ENCODE measurements at regions not wholly inside any gene's neighbourhood (a gene's known extent, or its start where the extent isn't known, plus 50 kb on each side); places are given as distances from the start of the nearest gene placed in this dataset.
"Not testable (repeated sequence)": the region's sequence is repeated elsewhere in the genome, so short reads cannot be mapped to it uniquely, and the experiment has no call there.

DNA sequence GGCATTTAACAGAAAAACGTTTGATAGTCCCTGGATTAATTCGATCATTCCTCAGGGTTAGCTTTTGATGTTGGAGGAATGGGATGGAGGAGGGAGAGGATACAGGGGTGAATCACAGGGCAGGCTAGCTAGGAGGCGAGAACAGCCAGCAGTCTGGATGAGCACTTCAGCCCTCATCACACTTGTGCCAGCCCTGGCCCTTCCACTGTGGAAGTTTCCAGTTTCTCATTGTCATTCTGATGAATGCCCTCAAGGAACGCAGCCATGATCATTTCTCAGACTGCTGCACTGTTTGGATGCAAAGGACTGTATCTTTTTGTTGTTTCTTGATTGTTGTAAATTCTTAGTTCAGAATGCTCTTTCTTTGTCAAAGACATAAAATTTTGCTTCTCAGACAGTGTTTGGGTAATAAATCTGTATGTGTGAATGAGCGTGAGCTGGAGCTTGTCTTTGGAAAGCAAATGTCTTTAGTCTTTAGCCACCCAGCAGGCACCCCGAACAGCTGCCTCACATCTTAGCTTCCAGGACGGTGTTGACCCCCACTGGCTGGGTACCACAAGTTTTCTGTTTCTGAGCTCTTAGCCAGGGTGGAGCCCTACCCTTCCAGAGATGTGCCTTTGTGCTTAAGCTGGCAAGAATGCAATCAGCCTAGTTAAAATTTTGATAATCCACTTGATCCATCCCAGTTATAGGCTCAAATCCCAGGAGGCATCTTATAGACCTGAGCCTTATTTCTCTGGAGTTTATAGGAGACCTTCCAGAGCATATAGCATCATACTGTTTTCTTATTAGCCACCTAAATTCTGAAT is 121.1 kb downstream of the PDCD6IP start:
- DNase-seq, result no peak

DNA sequence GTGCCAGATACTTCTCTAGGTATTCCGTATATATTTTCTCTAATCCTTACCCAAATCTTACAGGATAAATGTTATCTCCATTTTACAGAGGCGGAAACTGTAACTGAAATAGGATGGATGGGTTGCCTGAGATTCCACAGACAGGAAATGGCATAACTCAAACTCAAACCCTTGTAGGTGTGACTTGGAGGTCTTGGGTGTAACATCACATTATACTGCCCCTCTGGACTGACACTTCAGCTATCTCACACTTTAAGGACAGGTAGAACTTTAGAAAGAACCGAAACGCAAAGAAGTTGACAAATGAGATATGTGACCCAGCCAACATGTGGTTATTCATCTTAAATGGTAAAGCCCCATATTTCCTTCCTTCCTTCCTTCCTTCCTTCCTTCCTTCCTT is 122.1 kb downstream of the PDCD6IP start:
- no peak for DNase-seq

DNA sequence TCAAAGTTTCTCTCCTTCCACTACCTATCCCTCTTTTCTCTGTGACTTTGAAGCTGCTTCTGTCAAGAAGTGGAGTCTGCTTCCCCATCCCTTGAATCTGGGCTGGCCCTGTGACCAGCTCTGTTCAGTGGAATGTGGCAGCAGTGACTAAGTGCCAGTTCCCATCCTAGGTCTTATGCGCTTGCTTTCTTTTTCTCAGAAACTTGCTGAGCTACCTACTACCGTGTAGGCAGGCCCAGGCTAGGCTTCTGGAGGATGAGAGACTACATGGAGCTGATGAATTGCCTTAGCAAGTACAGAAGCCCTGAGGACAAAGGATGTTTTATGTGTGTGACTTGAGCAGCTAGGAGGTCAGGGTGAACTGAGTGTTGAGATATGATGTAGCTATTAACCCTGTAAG is 123.2 kb downstream of the PDCD6IP start:
- DNase-seq, result no peak

DNA sequence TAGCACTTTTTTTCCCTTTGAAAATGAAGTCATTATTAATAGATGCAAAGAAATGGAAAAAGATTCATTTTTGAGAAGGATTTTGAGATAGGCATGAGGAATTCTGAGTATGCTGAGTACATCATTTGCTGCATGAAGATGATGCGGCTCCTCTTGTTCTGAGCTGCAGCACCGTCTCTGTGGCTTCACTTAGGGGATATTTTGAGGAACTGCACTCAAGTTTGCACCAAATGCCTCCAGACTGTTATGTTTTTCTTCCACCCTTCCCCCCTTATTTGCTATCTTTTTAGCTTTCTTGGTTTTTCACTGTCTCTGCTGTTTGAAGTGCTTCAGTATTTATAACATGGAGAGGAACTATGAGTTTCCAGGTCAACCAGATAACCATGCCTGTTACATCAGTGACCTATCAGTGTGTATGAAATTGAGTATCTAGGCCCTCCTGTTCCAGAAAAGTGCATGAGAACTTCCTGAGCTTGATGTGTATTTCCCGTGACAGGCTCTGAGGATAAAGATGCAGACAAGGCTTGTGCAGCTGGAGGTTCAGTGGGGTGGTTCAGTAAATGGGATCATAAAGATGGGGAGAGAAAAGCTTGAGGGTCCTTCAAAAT is 128.7 kb downstream of the PDCD6IP start:
- DNase-seq, result no peak

DNA sequence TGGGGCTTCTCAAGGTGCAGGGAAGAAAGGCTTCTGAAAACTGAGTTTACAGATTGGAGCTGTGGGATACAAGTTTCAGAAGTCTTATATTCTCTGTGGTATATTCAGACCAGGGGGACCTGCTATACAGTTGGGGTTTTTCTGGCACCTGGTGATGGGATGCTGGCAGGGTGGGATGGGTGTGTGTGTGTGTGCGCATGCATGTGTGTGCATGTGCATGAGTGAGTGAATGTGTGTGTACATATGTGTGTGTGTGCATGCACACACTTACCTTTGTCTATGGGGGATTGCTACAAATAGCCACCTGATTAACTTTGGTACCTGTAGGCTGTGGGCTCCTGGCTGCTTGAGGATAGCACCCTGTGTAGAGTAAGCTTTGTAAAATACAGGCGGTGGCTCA is 131.4 kb downstream of the PDCD6IP start:
- DNase-seq, result no peak

DNA sequence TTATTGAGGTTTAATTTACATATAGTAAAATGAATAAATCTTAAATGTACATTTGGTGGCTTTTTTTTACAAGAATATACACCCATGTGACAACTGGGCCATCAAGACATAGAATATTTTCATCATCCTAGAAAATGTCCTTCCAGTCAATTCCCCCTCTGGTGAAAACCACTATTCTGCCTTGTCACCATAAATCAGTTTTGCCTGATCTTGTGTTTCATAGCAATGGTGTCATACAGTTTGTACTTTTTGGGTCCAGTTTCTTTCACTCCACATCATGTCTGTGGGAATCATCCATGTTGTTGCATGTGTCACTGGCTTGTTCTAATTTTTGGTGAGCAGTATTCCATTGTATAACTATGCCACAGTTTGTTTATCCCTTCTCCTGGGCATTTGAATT is 133.1 kb downstream of the PDCD6IP start:
- no peak for DNase-seq

DNA sequence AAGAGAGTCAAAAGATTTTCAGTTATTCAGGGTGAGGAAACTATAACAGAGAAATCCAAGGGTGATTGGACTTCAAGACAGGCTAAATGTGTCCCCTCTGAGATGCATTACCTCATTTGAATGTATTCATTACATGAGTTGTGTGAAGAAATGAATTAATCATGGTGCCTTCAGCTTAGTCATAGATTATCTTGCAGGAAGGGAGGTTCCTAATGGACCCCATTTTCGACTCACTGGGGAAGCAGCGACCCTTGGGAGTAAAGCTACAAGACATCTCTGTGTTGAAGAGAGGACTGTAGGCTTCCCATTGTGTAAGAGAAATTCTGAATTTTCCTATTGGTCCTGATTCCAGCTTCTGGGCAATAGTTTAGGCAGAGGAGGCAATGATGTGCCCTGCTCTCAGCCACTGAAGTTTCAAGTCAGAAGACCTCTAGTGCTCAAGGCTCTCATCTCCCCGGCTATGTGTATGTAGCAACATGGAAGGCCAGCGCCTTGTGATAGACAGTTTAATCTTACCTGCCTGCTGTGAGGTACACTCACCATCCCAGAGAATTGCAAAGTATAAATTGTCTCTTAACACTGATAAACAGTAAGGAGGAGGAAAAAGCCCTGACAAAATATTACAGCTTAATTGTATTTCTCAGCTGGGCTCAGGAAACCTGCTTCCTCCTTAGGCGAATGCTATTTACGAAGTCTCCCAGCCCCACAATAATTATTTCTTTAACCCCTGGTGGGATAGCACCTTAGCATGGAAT is 133.8 kb downstream of the PDCD6IP start:
- no peak for DNase-seq

DNA sequence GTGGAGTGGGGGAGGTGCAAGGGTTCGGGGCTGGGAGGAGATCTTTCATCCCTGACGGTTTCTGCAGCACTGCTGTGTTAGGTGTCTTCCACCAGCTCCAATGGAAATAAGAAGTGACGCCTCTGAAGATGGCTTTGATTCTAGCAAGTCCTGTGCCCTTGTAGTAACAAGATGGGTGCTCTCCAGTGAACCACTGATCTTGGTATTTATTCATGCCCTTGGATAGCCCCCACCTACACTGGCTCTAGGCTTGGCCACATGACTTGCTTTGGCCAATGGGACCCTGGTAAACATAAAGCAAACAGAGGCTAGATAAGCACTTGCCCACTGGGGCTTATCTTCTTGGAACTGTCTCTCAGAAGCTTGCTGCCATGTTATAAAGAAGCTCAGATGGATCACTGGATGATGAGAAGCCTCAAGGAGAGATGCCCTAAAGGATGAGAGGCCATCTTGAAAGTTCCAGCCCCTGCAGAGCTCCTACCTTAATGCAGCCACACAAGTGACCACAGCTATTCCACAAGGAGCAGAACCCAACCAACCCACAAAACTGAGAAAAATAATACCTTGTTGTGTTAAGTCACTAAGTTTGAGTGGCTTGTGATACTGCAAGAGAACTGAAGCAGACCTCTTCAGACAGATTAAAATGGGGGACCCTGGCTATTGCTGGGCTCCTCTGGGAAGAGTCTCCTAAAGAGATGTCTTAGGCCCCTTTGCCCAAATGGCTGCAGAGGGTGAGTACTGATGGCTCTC is 137.9 kb downstream of the PDCD6IP start:
- DNase-seq, result no peak

DNA sequence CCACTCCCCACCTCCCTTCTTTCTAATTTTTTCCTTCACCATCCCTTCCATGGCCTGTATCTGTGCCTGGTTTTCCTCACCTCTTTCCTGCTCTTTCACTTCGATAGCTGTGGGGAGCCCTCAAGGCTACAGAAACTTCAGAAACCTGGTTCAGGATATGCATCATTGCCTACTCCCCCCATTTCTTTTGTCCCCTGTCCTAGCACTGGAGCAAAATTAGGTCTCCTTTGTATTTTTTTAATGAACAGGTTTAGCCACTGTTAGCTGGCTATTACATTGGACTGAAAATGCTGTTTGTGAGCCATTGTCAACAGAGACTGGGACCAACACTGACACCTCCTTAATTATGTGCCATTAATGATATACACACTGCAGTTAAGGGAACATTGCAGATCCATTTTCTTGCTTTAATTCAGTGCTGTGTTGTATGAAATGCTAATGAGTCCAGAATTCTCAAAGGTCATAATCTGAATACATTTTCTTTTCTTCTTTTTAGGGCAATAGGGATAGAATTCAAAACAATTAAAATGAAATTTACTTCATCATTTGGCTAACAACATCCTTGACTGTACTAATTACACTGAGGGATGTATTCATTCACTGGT is 138.6 kb downstream of the PDCD6IP start:
- DNase-seq, result no peak

DNA sequence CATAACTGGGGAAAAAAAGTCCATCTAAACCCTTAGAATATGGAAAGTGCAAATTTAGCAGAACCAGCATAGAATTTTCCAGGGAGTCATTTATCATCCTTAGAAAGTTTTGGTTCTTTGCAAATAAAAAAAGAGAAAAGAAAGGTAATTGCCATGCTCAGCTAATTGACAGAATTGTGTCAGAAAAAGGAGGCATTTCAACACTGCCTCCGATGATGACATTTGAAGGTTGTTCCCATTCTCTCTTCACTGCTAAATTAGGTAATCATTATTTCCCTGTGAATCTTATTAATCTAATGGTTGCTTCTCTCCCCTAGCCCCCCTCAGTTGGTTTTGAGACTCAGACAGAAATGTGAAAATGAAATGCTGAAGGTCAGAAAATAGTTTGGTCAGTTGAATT is 139.2 kb downstream of the PDCD6IP start:
- no peak for DNase-seq

DNA sequence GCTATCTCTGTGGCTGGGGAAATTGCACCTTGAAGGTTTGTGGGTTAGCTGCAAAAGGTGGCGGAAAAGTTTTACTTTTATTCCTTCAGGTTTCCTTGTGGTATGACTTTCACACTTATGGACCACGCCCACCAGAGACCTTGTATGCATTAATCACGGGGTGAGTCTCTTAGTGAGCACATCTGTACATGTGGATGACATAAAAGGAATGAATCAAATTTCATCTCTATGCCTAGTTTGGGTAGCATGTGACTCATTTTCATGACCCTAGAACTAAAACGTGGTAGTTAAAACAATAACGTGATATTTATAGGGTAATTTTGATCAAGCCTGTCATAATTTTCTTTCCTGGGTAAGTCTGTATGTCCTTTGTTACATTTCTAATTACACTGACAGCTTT is 141.7 kb downstream of the PDCD6IP start:
- no peak for DNase-seq

DNA sequence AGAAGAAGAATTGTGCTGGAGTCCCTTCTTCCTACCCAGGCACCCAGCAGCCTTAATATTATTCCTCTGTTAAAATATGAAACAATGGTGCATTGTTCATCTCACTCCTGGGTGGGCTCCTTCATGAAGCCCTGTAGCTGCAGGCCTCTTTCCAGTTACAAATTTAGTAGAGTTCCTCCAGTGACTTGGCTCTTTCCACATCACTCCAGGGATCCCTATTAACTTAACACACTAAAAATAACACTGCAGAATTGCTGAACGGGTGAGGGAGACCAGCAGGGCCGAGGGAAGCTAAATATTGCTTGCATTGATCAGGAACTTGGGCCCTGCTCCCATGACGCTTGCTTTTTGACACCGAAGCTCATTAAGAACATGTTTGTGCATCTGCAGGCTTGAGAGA is 142.3 kb downstream of the PDCD6IP start:
- no peak for DNase-seq

DNA sequence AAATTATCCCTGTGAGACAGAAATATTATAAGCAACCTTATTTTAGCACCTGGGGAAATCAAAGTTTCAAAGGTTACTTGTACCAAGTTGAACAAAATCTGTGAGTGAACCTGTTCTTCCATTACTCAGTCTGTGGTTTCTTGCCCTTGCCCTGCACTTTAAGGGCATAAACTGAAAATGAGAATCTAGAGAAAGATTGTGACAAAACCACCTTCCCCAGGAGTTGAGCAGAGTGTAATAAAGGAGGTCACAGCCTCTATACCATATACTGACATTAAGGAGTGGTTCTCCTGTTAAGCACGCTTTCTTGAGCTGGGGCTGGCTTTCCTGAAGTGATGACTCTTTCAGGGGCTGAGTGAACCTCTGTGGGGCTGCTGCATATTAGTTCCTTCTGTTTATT is 143.4 kb downstream of the PDCD6IP start:
- no peak for DNase-seq

DNA sequence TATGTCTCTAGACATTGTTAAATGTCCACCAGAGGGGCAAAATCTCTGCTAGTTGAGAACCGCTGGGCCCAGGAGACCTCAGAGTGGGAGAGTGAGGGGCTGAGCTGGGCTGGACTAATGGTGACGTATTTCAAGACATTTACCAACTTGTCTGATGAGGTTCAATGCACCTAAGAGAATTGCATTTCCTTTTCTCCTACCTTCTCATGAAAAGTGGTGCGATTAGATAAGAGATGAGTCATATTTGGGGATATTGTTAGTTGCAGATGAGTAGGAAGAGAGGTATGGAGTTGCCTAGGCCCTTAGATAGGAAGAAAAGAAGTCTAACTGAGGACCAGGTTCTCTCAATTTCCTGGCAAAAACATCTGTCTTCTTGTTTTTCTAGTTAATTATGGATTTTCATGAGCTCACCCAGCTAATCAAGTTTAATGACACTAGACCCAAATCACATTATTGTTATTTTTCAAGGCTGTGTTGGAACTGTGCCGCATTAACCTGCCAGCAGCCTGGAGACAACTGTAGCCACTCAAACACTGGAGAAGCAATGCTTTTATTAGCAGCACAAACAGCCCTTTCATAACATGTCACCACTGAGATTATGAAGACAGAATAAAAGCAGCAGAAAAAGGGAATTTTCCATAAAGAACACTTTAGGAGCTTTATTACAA is 144.2 kb downstream of the PDCD6IP start:
- DNase-seq, result no peak

DNA sequence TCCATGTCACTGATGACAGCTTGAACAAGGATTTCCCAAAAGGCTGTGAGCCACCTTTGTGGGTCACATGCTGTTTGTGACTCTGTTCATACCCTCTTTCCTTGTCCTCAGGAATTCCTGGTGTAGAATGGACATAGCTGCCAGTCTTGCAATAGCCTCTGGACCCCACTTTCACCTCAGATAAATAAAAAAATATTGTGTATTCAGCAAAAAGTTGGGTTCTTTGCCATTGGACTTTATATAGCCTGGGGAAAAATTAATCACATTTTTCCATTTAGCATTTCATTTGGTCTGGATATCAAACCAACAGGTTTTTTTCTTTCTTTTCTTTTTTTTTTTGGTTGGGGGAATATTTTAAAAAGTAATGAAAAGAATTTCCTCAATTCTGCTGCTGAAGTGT is 144.8 kb downstream of the PDCD6IP start:
- no peak for DNase-seq

DNA sequence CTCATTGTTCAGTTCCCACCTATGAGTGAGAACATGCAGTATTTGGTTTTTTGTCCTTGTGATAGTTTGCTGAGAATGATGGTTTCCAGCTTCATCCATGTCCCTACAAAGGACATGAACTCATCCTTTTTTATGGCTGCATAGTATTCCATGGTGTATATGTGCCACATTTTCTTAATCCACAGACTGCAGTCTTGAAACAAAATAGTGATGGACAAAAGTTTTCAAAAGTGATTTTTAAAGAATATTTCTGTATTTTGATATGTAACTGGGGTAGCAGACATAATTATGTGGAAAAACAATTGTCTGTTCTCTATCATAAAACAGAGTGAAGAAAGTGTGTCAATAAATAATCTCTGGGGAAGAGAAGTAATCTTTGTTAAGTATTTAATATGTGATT is 148.2 kb downstream of the PDCD6IP start:
- not testable (repeated sequence) for DNase-seq

DNA sequence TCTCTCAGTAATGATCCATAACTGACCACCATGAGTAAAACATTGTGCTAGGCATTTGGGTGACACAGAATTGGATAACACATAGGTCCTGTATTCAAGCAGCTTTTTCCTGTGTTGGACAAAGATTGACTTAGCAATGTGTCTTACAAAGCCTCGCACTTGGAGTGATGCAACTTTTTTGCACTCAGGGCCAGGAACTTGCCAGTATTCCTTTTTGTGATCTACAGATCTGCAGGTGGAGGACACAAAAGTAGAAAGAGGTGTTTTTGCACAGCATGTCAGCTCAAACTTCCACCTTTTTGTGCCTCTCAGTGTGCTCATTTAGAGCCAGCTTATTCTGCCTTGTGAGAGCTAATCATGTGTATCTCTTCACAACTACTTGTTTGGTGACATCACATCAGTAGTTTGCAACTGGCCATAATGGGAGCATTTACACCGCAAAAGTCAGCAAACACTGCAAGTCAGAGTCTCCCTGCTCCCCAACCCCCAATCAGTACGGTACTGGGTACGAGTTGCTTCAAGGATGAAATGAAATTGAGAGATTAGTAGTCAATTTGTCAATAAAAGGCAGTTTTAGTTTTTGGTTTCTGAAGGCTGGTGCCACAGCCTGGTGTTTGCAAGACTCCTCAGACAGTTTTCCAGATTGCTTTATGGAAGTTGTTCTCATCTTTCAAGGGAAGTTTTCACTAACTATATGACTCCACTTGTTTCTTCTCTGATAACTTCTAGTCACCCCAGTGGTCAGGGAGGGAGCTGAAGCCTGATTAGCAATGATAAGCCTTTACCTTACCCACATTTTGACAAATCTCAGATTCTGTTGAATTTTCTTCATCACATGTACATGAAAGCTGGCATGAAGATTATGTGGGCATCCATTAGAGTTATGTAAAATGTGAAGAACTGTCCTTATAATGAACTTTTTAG is 149.1 kb downstream of the PDCD6IP start:
- no peak for DNase-seq

DNA sequence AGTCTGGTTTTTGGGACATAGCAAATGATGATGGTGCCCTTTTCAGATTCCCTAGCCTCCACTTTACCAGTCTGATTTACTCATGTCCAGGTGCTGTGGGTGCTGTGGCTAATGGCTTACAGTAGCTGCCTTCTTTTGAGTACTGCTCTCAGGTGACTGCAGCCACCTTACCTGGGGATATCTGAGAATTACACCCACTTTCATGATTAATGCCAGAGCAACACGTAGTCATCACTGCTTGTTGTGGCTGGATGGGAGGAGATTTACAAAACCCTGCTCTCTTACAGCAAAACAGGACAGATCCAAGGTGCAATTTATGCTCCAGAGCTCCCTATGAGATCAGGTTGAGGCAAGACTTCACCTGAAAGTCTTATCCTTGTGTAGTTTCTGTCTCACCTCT is 150.6 kb downstream of the PDCD6IP start:
- no peak for DNase-seq

DNA sequence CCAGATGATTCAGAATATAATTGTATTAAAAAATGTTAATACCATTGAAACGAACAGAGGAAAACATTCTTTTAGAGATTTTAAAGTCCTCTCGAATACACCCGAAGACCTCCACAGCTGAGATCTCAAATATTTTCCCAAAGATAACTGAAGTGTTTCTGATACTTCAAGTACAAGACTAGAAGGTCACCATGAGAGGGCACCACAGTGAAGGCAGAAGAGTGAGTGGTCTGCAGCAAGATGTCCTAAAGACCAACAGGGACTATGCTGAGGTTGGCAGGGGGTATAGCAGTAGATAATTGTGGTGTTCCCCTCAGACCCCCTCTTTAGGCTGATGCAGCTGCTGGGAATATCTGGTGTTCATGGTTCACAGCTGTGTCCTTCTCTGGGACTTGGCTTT is 156.5 kb downstream of the PDCD6IP start:
- DNase-seq, result no peak

DNA sequence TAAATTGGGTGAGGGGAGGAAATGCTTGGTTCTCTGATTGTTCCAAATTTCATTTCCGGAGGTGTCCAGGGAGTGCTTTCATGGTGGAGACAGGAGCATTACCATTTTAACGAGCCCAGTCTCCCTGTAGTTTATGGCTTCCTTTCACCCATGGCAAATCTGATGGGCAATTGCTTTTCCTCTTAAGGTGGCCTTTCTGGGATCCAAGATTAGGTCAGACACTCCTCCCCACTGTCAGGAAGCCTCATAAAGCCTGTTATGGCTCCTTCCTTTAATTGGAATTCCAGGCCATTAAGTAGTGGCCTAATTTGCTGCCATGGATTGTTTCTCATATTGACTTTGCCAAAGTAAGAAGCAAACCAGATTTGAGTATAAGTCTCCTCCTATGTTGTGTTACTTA is 157.8 kb downstream of the PDCD6IP start:
- no peak for DNase-seq

DNA sequence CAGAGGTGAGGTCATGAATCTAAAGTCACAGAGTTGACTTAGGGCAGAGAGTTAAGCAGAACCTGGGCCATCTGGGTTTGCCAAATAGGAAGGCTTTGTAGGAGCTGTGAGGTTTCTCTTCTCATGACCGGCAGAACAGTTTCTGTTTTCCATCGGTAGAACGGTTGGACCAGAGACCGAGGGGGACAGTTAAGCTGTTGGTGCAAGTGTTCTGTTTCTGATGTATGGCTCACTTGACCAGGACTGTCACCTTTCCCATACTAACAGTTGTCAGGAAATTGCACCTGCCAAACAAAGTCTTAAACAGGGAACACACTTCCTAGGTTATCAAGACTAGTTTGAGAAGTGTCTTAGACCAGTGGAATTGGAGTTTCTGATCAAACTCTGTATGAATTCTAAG is 158.3 kb downstream of the PDCD6IP start:
- DNase-seq, result no peak
